IMR-90 (cell line): ENCODE measurements at regions not wholly inside any gene's neighbourhood (a gene's known extent, or its start where the extent isn't known, plus 50 kb on each side); places are given as distances from the start of the nearest gene placed in this dataset.

Source experiments
- ATAC-seq: fragments of 200-7000 bp; cut with Tn5 transposase; 2 replicates; pipeline ENCODE4 v1.9.1; 2020; ENCODE audit warnings: low read depth, mild to moderate bottlenecking, moderate library complexity
- BruUV-seq: library from RNA; stranded (reverse); fragments of 400-500 nt; replicated peaks from 2 replicates; lab custom pipeline; 2021; lab: Mats Ljungman, UMichigan
- CTCF ChIA-PET: fragments of 300-600 bp; formaldehyde crosslinking; extraction: SDS; loops from one replicate; lab custom pipeline; 2021; ENCODE audit warnings: antibody characterized with exemption; lab: Yijun Ruan, JAX
- POLR2A ChIA-PET: fragments of 300-600 bp; sonication (Branson Sonifier 250); formaldehyde crosslinking; loops from one replicate; lab custom pipeline; 2022; ENCODE audit warnings: antibody characterized with exemption; ENCODE audit not compliant: unreplicated experiment; lab: Charles Lee
- DNase-seq: peaks from one replicate; pipeline ENCODE4 v3.0.0; 2013
- H2AFZ ChIP-seq: replicated peaks from 2 replicates; pipeline ENCODE3; 2013; ENCODE audit warnings: low read length, mild to moderate bottlenecking; ENCODE audit not compliant: poor library complexity
- H2AK5ac ChIP-seq: 2 replicates; pipeline ENCODE4 v1.6.1; 2013; ENCODE audit warnings: low read depth, low read length, inconsistent platforms
- H2AK9ac ChIP-seq: replicated peaks from 2 replicates; pipeline ENCODE3; 2013; ENCODE audit warnings: mild to moderate bottlenecking, low read depth, low read length, moderate library complexity; ENCODE audit not compliant: poor library complexity
- H2BK120ac ChIP-seq: 2 replicates; pipeline ENCODE4 v1.6.1; 2013; ENCODE audit warnings: low read depth, low read length, inconsistent platforms
- H2BK15ac ChIP-seq: 3 replicates; pipeline ENCODE4 v1.6.1; 2013; ENCODE audit warnings: low read depth, low read length, inconsistent platforms
- H2BK20ac ChIP-seq: 2 replicates; pipeline ENCODE4 v1.6.1; 2013; ENCODE audit warnings: low read depth, mild to moderate bottlenecking, inconsistent platforms, low read length, moderate library complexity
- H2BK5ac ChIP-seq: 2 replicates; pipeline ENCODE4 v1.6.1; 2013; ENCODE audit warnings: mild to moderate bottlenecking, low read depth, low read length, inconsistent platforms; ENCODE audit not compliant: poor library complexity, severe bottlenecking
- H3K14ac ChIP-seq: replicated peaks from 2 replicates; pipeline ENCODE4 v1.6.1; 2013; ENCODE audit warnings: low read depth, low read length, inconsistent platforms
- H3K18ac ChIP-seq: 2 replicates; pipeline ENCODE4 v1.6.1; 2013; ENCODE audit warnings: low read depth, low read length, control low read depth
- H3K23ac ChIP-seq: 2 replicates; pipeline ENCODE4 v1.6.1; 2013; ENCODE audit warnings: low read depth, low read length, inconsistent platforms
- H3K27ac ChIP-seq: 2 replicates; pipeline ENCODE4 v1.5.1; 2013; ENCODE audit warnings: mild to moderate bottlenecking, control low read depth, low read length; ENCODE audit not compliant: insufficient read depth
- H3K27me3 ChIP-seq: 2 replicates; pipeline ENCODE4 v1.6.1; 2013; ENCODE audit warnings: low read length; ENCODE audit not compliant: control insufficient read depth, insufficient read depth
- H3K36me3 ChIP-seq: 2 replicates; pipeline ENCODE4 v1.6.1; 2013; ENCODE audit warnings: low read length, mixed read lengths; ENCODE audit not compliant: control insufficient read depth, insufficient read depth
- H3K4ac ChIP-seq: 2 replicates; pipeline ENCODE4 v1.6.1; 2013; ENCODE audit warnings: low read depth, low read length, inconsistent platforms
- H3K4me1 ChIP-seq: 2 replicates; pipeline ENCODE4 v1.6.1; 2013; ENCODE audit warnings: low read length, mixed read lengths; ENCODE audit not compliant: control insufficient read depth, insufficient read depth
- H3K4me2 ChIP-seq: 2 replicates; pipeline ENCODE4 v1.6.1; 2013; ENCODE audit warnings: low read depth, mild to moderate bottlenecking, control low read depth, low read length, moderate library complexity
- H3K4me3 ChIP-seq: 2 replicates; pipeline ENCODE4 v1.5.1; 2013; ENCODE audit warnings: low read depth, mild to moderate bottlenecking, control low read depth, low read length, moderate library complexity; ENCODE audit not compliant: insufficient read depth
- H3K56ac ChIP-seq: 2 replicates; pipeline ENCODE4 v1.6.1; 2013; ENCODE audit warnings: low read length, inconsistent platforms; ENCODE audit not compliant: insufficient read depth; ENCODE audit errors: extremely low read depth
- H3K79me1 ChIP-seq, 2 experiments: 2 replicates each; pipeline ENCODE4 v1.6.1; 2013; ENCODE audit warnings: low read length in 2 of 2, inconsistent platforms in 1 of 2, low read depth in 1 of 2
- H3K9ac ChIP-seq: 2 replicates; pipeline ENCODE4 v1.6.1; 2013; ENCODE audit warnings: low read depth, low read length, control low read depth
- H3K9me1 ChIP-seq: 2 replicates; pipeline ENCODE4 v1.6.1; 2013; ENCODE audit warnings: low read length, inconsistent platforms; ENCODE audit not compliant: insufficient read depth
- H3K9me3 ChIP-seq: 2 replicates; pipeline ENCODE4 v1.6.1; 2013; ENCODE audit warnings: low read length; ENCODE audit not compliant: control insufficient read depth, insufficient read depth
- H4K20me1 ChIP-seq: 2 replicates; pipeline ENCODE4 v1.6.1; 2013; ENCODE audit warnings: low read length, inconsistent platforms; ENCODE audit not compliant: insufficient read depth
- H4K5ac ChIP-seq: 2 replicates; pipeline ENCODE4 v1.6.1; 2013; ENCODE audit warnings: mild to moderate bottlenecking, low read depth, low read length, control low read depth
- H4K8ac ChIP-seq, 2 experiments: 2 replicates each; pipeline ENCODE4 v1.6.1; 2013; ENCODE audit warnings: low read depth in 2 of 2, low read length in 2 of 2, control low read depth in 1 of 2, inconsistent platforms in 1 of 2
- H4K91ac ChIP-seq: 2 replicates; pipeline ENCODE4 v1.6.1; 2013; ENCODE audit warnings: low read depth, low read length, inconsistent platforms; ENCODE audit not compliant: insufficient read depth
- BHLHE40 ChIP-seq: fragments of 150-350 bp; IDR thresholded peaks from 2 replicates; pipeline ENCODE4 v1.6.1; 2016; ENCODE audit warnings: mild to moderate bottlenecking, low read depth, low read length
- CEBPB ChIP-seq: IDR thresholded peaks from 2 replicates; pipeline ENCODE4 v1.6.1; 2012; ENCODE audit warnings: low read depth, low read length, improper control_type of control experiment
- CHD1 ChIP-seq: IDR thresholded peaks from 2 replicates; pipeline ENCODE4 v1.6.1; 2012; ENCODE audit warnings: low read depth, low read length, improper control_type of control experiment
- CTCF ChIP-seq: conservative IDR thresholded peaks from 2 replicates; pipeline ENCODE4 v1.5.1; 2012; ENCODE audit warnings: mild to moderate bottlenecking, low read depth, low read length, improper control_type of control experiment
- ELK1 ChIP-seq: fragments of 150-350 bp; IDR thresholded peaks from 2 replicates; pipeline ENCODE4 v1.6.1; 2016; ENCODE audit warnings: low read depth, mild to moderate bottlenecking, low read length, moderate library complexity, borderline replicate concordance
- FOS ChIP-seq: fragments of 150-350 bp; IDR thresholded peaks from 2 replicates; pipeline ENCODE4 v1.6.1; 2016; ENCODE audit warnings: low read depth, low read length
- MAFK ChIP-seq: IDR thresholded peaks from 2 replicates; pipeline ENCODE4 v1.6.1; 2012; ENCODE audit warnings: low read depth, low read length, improper control_type of control experiment
- MAZ ChIP-seq: IDR thresholded peaks from 2 replicates; pipeline ENCODE4 v1.6.1; 2012; ENCODE audit warnings: low read depth, mild to moderate bottlenecking, low read length, improper control_type of control experiment, moderate library complexity, borderline replicate concordance
- MXI1 ChIP-seq: IDR thresholded peaks from 2 replicates; pipeline ENCODE4 v1.6.1; 2012; ENCODE audit warnings: low read depth, mild to moderate bottlenecking, low read length, moderate library complexity, borderline replicate concordance
- NFE2L2 ChIP-seq: fragments of 150-350 bp; IDR thresholded peaks from 2 replicates; pipeline ENCODE4 v1.6.1; 2016; ENCODE audit warnings: low read depth, mild to moderate bottlenecking, low read length
- POLR2A ChIP-seq: IDR thresholded peaks from 2 replicates; pipeline ENCODE4 v1.6.1; 2012; ENCODE audit warnings: mild to moderate bottlenecking, low read depth, low read length
- RAD21 ChIP-seq: IDR thresholded peaks from 2 replicates; pipeline ENCODE4 v1.6.1; 2012; ENCODE audit warnings: low read length, improper control_type of control experiment
- RCOR1 ChIP-seq: IDR thresholded peaks from 2 replicates; pipeline ENCODE4 v1.6.1; 2012; ENCODE audit warnings: mild to moderate bottlenecking, low read length, improper control_type of control experiment; ENCODE audit not compliant: insufficient replicate concordance
- RFX5 ChIP-seq: IDR thresholded peaks from 2 replicates; pipeline ENCODE4 v1.8.0; 2012; ENCODE audit warnings: low read depth, mild to moderate bottlenecking, low read length, moderate library complexity
- SMC3 ChIP-seq: fragments of 150-350 bp; IDR thresholded peaks from 2 replicates; pipeline ENCODE4 v1.6.1; 2016; ENCODE audit warnings: low read depth, mild to moderate bottlenecking, antibody characterized with exemption, low read length, moderate library complexity
- USF2 ChIP-seq: fragments of 150-350 bp; IDR thresholded peaks from 2 replicates; pipeline ENCODE4 v1.6.1; 2017; ENCODE audit warnings: mild to moderate bottlenecking, antibody characterized with exemption, low read length, low read depth
- WGBS, 2 experiments: methylation state at CpG; one replicate each; pipeline versions ENCODE4 v1.1.5 to v1.1.7; 2013; ENCODE audit warnings: missing lambda C conversion rate in 2 of 2; ENCODE audit not compliant: insufficient read length in 1 of 2; ENCODE audit errors: extremely low coverage in 2 of 2; 5-methylcytosine and 5-hydroxymethylcytosine counted together
- dilution Hi-C: fragments of 300-500 bp; cut with HindIII; formaldehyde crosslinking; loops from one replicate; pipeline ENCODE4 v1.14.3; 2018; ENCODE audit warnings: low sequenced_read_pairs; ENCODE audit not compliant: unreplicated experiment
- in situ Hi-C: fragments of 300-500 bp; cut with MboI; formaldehyde crosslinking; loops from 3 replicates; pipeline ENCODE4 v1.14.3; 2019; ENCODE audit warnings: low sequenced_read_pairs, inconsistent platforms, mixed read lengths
- intact Hi-C: fragments of 100-400 bp; cut with micrococcal nuclease; formaldehyde crosslinking; loops from 2 replicates; pipeline ENCODE4 v1.10.0; 2022

- no TSS peak for BruUV-seq
- no peak overlapping the region for H3K14ac ChIP-seq
- H3K56ac ChIP-seq: no peak overlapping the region
- no peak overlapping the region for H2BK20ac ChIP-seq
- no peak overlapping the region for H3K9ac ChIP-seq
- no peaks in the 10 kb centered on the region for H3K27me3 ChIP-seq
- intact Hi-C loops (loop anchor here (10.0 kb wide), 1 partner anchor 349 kb away; no protein-coding TSS in a partner anchor), in situ Hi-C loops (no loop called here), dilution Hi-C loops (no loop called here)
- no peak overlapping the region for H2BK15ac ChIP-seq
- H2BK120ac ChIP-seq: no peak overlapping the region
- no peak overlapping the region for H4K5ac ChIP-seq
- H3K36me3 ChIP-seq: no peaks in the 10 kb centered on the region
- H3K4ac ChIP-seq: no peak overlapping the region
- no peak overlapping the region for H3K23ac ChIP-seq
- H3K9me3 ChIP-seq: no peaks in the 10 kb centered on the region
- DNase-seq (no peak), ATAC-seq (no peak)
- no peak overlapping the region for H3K27ac ChIP-seq
- POLR2A ChIA-PET: no interaction called here
- H2AFZ ChIP-seq: no peak overlapping the region
- no peak overlapping the region for H4K8ac ChIP-seq
- no CpG with 5 or more reads among the region's 5 CpGs for WGBS, 2 experiments
- H3K4me3 ChIP-seq: no peak overlapping the region
- CTCF ChIA-PET: no interaction called here
- H2AK5ac ChIP-seq: no peak overlapping the region
- no peaks in the 10 kb centered on the region for H3K4me1 ChIP-seq
- no peaks in the 10 kb centered on the region for H4K20me1 ChIP-seq
- H2AK9ac ChIP-seq: no peak overlapping the region
- TF ChIP-seq MXI1 (no peak), BHLHE40 (no peak), RAD21 (no peak), MAFK (no peak), ELK1 (no peak), CEBPB (no peak), RCOR1 (no peak), USF2 (no peak), SMC3 (no peak), CHD1 (no peak), FOS (no peak), MAZ (no peak), RFX5 (no peak), CTCF (no peak), POLR2A (no peak), NFE2L2 (no peak)
- no peak overlapping the region for H2BK5ac ChIP-seq
- H4K91ac ChIP-seq: no peak overlapping the region
- no peak overlapping the region for H3K18ac ChIP-seq
- H3K9me1 ChIP-seq: no peaks in the 10 kb centered on the region
- H3K79me1 ChIP-seq: no peaks in the 10 kb centered on the region
- no peak overlapping the region for H3K4me2 ChIP-seq
Measured at GRCh38 chr3:76685858-76686257, 354.0 kb upstream of the ROBO2 start.
